H9 (cell line): ENCODE measurements at regions not wholly inside any gene's neighbourhood (a gene's known extent, or its start where the extent isn't known, plus 50 kb on each side); places are given as distances from the start of the nearest gene placed in this dataset.

Experiments
- DNase-seq: peaks from one replicate; pipeline ENCODE4 v3.0.0-alpha.2; 2017
- H2AFZ ChIP-seq: one replicate; pipeline ENCODE4 v1.6.1; 2013; ENCODE audit warnings: mild to moderate bottlenecking, low read length, control low read depth, moderate library complexity
- H2AK5ac ChIP-seq: 2 replicates; pipeline ENCODE4 v1.6.1; 2013; ENCODE audit warnings: low read length, control low read depth, mixed read lengths; ENCODE audit not compliant: insufficient read length
- H2BK120ac ChIP-seq: one replicate; pipeline ENCODE4 v1.6.1; 2013; ENCODE audit warnings: low read depth, mild to moderate bottlenecking, low read length, control low read depth, inconsistent platforms; ENCODE audit not compliant: poor library complexity, severe bottlenecking
- H2BK12ac ChIP-seq: 2 replicates; pipeline ENCODE4 v1.6.1; 2013; ENCODE audit warnings: low read length, control low read depth, mixed read lengths, low read depth; ENCODE audit not compliant: insufficient read length
- H2BK15ac ChIP-seq: 2 replicates; pipeline ENCODE4 v1.6.1; 2013; ENCODE audit warnings: low read depth, low read length, control low read depth
- H2BK20ac ChIP-seq: one replicate; pipeline ENCODE4 v1.6.1; 2013; ENCODE audit warnings: low read depth, mild to moderate bottlenecking, low read length, control low read depth, inconsistent platforms; ENCODE audit not compliant: poor library complexity, severe bottlenecking
- H2BK5ac ChIP-seq: 2 replicates; pipeline ENCODE4 v1.6.1; 2013; ENCODE audit warnings: low read length, control low read depth, mixed read lengths; ENCODE audit not compliant: insufficient read length
- H3K14ac ChIP-seq: 2 replicates; pipeline ENCODE4 v1.6.1; 2013; ENCODE audit warnings: low read length, control low read depth; ENCODE audit not compliant: insufficient read depth
- H3K18ac ChIP-seq: 2 replicates; pipeline ENCODE4 v1.6.1; 2013; ENCODE audit warnings: low read depth, mild to moderate bottlenecking, mixed read lengths, low read length, control low read depth; ENCODE audit not compliant: insufficient read length
- H3K23ac ChIP-seq: 2 replicates; pipeline ENCODE4 v1.6.1; 2013; ENCODE audit warnings: low read length, control low read depth, mixed read lengths, low read depth; ENCODE audit not compliant: insufficient read length
- H3K23me2 ChIP-seq: 2 replicates; pipeline ENCODE4 v1.6.1; 2013; ENCODE audit warnings: low read depth, mild to moderate bottlenecking, mixed read lengths, low read length, control low read depth; ENCODE audit not compliant: insufficient read length, poor library complexity, severe bottlenecking
- H3K27ac ChIP-seq: 2 replicates; pipeline ENCODE4 v1.5.1; 2013; ENCODE audit warnings: low read length, control low read depth, mixed read lengths, low read depth; ENCODE audit not compliant: insufficient read length
- H3K27me3 ChIP-seq: 2 replicates; pipeline ENCODE4 v1.6.1; 2013; ENCODE audit warnings: low read length, control low read depth, inconsistent platforms; ENCODE audit not compliant: insufficient read depth
- H3K4ac ChIP-seq: 2 replicates; pipeline ENCODE4 v1.6.1; 2013; ENCODE audit warnings: low read depth, mild to moderate bottlenecking, control low read depth, inconsistent platforms, low read length, moderate library complexity
- H3K4me1 ChIP-seq: 2 replicates; pipeline ENCODE4 v1.6.1; 2013; ENCODE audit warnings: low read length, control low read depth, inconsistent platforms; ENCODE audit not compliant: insufficient read depth
- H3K4me2 ChIP-seq: 2 replicates; pipeline ENCODE4 v1.6.1; 2013; ENCODE audit warnings: low read length, control low read depth, mixed read lengths; ENCODE audit not compliant: insufficient read length, insufficient read depth
- H3K56ac ChIP-seq: 2 replicates; pipeline ENCODE4 v1.6.1; 2013; ENCODE audit warnings: low read depth, mild to moderate bottlenecking, mixed read lengths, low read length, control low read depth; ENCODE audit not compliant: insufficient read length
- H3K79me1 ChIP-seq: 2 replicates; pipeline ENCODE4 v1.6.1; 2013; ENCODE audit warnings: low read depth, mild to moderate bottlenecking, moderate library complexity, low read length, control low read depth, inconsistent platforms; ENCODE audit not compliant: insufficient read depth, poor library complexity, severe bottlenecking
- H3K79me2 ChIP-seq: 2 replicates; pipeline ENCODE4 v1.6.1; 2013; ENCODE audit warnings: low read length, control low read depth, inconsistent platforms; ENCODE audit not compliant: insufficient read depth
- H3K9ac ChIP-seq: 2 replicates; pipeline ENCODE4 v1.6.1; 2013; ENCODE audit warnings: low read length, control low read depth, mixed read lengths; ENCODE audit not compliant: insufficient read length; ENCODE audit errors: extremely low read depth
- H3K9me3 ChIP-seq: one replicate; pipeline ENCODE4 v1.6.1; 2013; ENCODE audit warnings: low read depth, low read length, inconsistent platforms; ENCODE audit not compliant: control insufficient read depth
- H3T11ph ChIP-seq: one replicate; pipeline ENCODE4 v1.6.1; 2013; ENCODE audit warnings: mild to moderate bottlenecking, low read length, control low read depth, inconsistent platforms
- H4K20me1 ChIP-seq: one replicate; pipeline ENCODE4 v1.6.1; 2013; ENCODE audit not compliant: control insufficient read depth, insufficient read length, insufficient read depth
- H4K5ac ChIP-seq: 2 replicates; pipeline ENCODE4 v1.6.1; 2013; ENCODE audit warnings: low read depth, mild to moderate bottlenecking, mixed read lengths, low read length, control low read depth; ENCODE audit not compliant: insufficient read length
- H4K8ac ChIP-seq: replicated peaks from 2 replicates; pipeline ENCODE4 v1.6.1; 2013; ENCODE audit warnings: low read length, control low read depth, mixed read lengths, low read depth; ENCODE audit not compliant: insufficient read length
- H4K91ac ChIP-seq: 2 replicates; pipeline ENCODE4 v1.6.1; 2013; ENCODE audit warnings: low read depth, mild to moderate bottlenecking, moderate library complexity, mixed read lengths, low read length, control low read depth; ENCODE audit not compliant: insufficient read length
- H3K27ac Mint-ChIP-seq, 3 experiments: 2 replicates in 2 of 3; 3 replicates in 1 of 3; pipeline ENCODE4 v1.8.0; 2020 to 2021; ENCODE audit warnings: mixed read lengths in 3 of 3, mild to moderate bottlenecking in 1 of 3, moderate library complexity in 1 of 3
- H3K27me3 Mint-ChIP-seq: 2 replicates; pipeline ENCODE4 v1.8.0; 2021; ENCODE audit warnings: low read depth, mild to moderate bottlenecking, moderate library complexity, mixed read lengths
- H3K36me3 Mint-ChIP-seq, 3 experiments: 2 replicates in 2 of 3; 3 replicates in 1 of 3; pipeline ENCODE4 v1.8.0; 2020 to 2021; ENCODE audit warnings: low read depth in 3 of 3, mixed read lengths in 3 of 3; ENCODE audit not compliant: insufficient read depth in 1 of 3
- H3K4me1 Mint-ChIP-seq, 2 experiments: 2 replicates each; pipeline ENCODE4 v1.8.0; 2020; ENCODE audit warnings: mixed read lengths in 2 of 2
- H3K4me3 Mint-ChIP-seq, 2 experiments: 2 replicates in 1 of 2; 3 replicates in 1 of 2; pipeline ENCODE4 v1.8.0; 2020 to 2021; ENCODE audit warnings: mild to moderate bottlenecking in 2 of 2, mixed read lengths in 2 of 2, moderate library complexity in 1 of 2
- H3K9me3 Mint-ChIP-seq, 2 experiments: 2 replicates in 1 of 2; 3 replicates in 1 of 2; pipeline ENCODE4 v1.8.0; 2020; ENCODE audit warnings: mild to moderate bottlenecking in 2 of 2, mixed read lengths in 2 of 2, moderate library complexity in 1 of 2
- CTCF ChIP-seq: fragments of 200-600 bp; sonication (generic); conservative IDR thresholded peaks from 3 replicates; pipeline ENCODE4 v1.8.0; 2021; ENCODE audit warnings: antibody characterized with exemption, mild to moderate bottlenecking
- WGBS: extraction: QIAGEN DNeasy Blood & Tissue Kit; methylation state at CpG from one replicate; pipeline ENCODE4 v1.1.7; 2013; ENCODE audit warnings: missing lambda C conversion rate, low lambda C conversion rate, mixed read lengths; ENCODE audit not compliant: insufficient read length; ENCODE audit errors: extremely low coverage; 5-methylcytosine and 5-hydroxymethylcytosine counted together

- H4K5ac ChIP-seq = no peak overlapping the region
- H3K9me3 Mint-ChIP-seq = peaks cover 14 to 18% of the 10 kb centered on the region in 2 experiments
- no CpG with 5 or more reads among the region's 1 CpG for WGBS
These were observed 55.1 kb upstream of the SEMA3A start for GRCh38 chr7:84249656-84250055.

More at GRCh38 chr7:84249656-84250055, 55.1 kb upstream of the SEMA3A start:
- Histone ChIP-seq H3K79me1 (no peaks in the 10 kb centered on the region), H2BK120ac (no peak overlapping the region), H2BK20ac (no peak overlapping the region), H3K4me2 (no peak overlapping the region), H4K20me1 (no peaks in the 10 kb centered on the region), H3K18ac (no peak overlapping the region), H3T11ph (no peak overlapping the region), H3K56ac (no peak overlapping the region), H3K23ac (no peak overlapping the region), H3K9ac (no peak overlapping the region), H3K23me2 (no peaks in the 10 kb centered on the region), H3K79me2 (no peaks in the 10 kb centered on the region), H3K9me3 (no peaks in the 10 kb centered on the region), H3K4me1 (peaks cover 10% of the 10 kb centered on the region; the same call in 1 of the 2 replicates), H3K27ac (no peak overlapping the region), H4K8ac (no peak overlapping the region), H2BK15ac (no peak overlapping the region), H2AK5ac (no peak overlapping the region), H4K91ac (no peak overlapping the region), H2BK5ac (no peak overlapping the region), H3K14ac (no peak overlapping the region), H3K27me3 (no peaks in the 10 kb centered on the region), H3K4ac (no peak overlapping the region), H2AFZ (no peak overlapping the region), H2BK12ac (no peak overlapping the region)
- H3K4me1 Mint-ChIP-seq = peaks cover 21% of the 10 kb centered on the region in 2 experiments
- H3K27ac Mint-ChIP-seq = no peak overlapping the region
- TF ChIP-seq CTCF = no peak
- H3K27me3 Mint-ChIP-seq = 0 out of 2 replicates have a peak, but pooled peaks cover 2% of the 10 kb centered on the region
- H3K4me3 Mint-ChIP-seq = no peak overlapping the region
- no peak for DNase-seq
- peaks cover 11 to 16% (median 11%) of the 10 kb centered on the region in 3 experiments for H3K36me3 Mint-ChIP-seq
